NCI-H1694 (cell line): ENCODE measurements at regions not wholly inside any gene's neighbourhood (a gene's known extent, or its start where the extent isn't known, plus 50 kb on each side); places are given as distances from the start of the nearest gene placed in this dataset.

Experiments
- DNase-seq: peaks from one replicate; lab custom pipeline; 2025; lab: John Stamatoyannopoulos, UW

DNA sequence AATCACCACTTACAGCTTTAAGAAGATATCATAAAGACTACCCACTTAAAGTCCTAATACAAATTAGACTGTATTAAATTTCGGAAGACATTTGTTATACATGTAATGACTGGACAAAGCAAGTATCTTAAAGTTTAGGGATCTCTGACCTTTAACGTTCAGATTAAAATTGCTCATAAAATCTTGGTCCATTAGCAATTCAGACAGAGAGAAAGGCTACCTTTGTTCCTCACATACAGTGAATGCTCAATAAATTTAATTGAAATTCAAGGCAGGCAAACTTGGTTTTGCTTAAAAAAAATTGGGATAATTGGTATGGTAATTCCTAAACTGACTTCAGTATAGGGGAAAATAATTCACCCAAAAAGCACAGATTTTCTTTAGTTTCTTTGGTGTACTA lies 285.9 kb upstream of the EMCN start:
- no peak for DNase-seq

GRCh38 chr4:100799761-100800539 lies 282.1 kb upstream of the EMCN start:
- DNase-seq, result no peak

- no peak for DNase-seq
Measured at GRCh38 chr4:100797791-100798190, 280.0 kb upstream of the EMCN start.

DNA sequence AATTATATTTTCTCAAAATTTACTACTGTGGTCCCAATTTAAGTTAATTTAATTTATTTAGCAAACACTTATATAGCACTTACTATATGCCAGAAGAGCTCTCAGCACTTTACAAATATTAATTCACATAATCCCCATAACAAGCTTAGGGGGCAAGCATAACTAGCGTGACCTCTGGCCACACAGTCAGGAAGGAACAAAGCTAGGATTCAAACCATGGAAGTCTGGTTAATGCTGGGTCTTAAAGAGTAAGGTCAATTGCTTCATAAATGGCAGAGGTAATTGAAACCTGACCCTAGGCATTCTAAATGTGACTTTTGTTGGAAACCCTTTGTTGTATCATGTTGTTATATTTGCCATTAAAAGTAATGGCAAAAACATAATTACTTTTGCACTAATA lies 279.5 kb upstream of the EMCN start:
- DNase-seq, result no peak

DNA sequence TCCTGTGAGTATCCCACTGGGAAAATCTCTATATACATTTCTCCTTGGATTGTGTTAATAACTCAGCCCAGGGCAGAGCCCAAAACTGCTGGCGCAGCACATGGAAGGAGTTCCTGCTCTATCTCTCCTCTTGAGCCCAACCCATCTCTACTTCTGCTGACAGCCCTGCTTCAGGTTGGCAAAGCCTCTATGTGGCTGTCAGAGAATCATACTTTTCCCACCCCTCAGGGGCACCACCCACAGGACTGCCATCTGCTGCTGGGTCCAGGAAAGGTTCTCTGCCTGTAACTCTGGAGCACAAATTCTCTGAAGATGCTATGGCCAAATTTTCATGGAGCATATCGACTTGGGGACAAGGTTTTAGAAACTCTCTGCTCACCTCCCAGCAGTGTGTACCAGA lies 278.5 kb upstream of the EMCN start:
- DNase-seq, result peak; percentile 42

DNA sequence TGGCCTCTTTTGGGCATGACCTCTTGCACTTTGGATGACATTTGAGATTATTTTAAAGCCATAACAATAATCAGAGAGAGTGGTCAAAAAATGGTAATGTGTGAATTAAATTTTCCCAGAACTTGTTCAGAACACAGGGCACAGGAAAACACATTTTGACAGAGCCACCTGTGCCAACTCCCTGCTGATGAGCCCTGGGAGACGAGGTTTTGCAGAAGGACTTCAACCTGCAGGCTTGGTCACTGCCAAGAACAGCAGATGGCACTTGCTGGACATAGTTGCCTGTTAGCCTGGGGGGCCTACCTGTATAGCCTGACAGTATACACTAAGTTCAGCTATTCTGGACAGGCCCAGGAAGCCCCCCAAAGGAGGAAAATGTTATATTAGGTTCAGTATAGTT lies 277.8 kb upstream of the EMCN start:
- no peak for DNase-seq

GRCh38 chr4:100790836-100791615 lies 273.2 kb upstream of the EMCN start:
- DNase-seq, result no peak

DNA sequence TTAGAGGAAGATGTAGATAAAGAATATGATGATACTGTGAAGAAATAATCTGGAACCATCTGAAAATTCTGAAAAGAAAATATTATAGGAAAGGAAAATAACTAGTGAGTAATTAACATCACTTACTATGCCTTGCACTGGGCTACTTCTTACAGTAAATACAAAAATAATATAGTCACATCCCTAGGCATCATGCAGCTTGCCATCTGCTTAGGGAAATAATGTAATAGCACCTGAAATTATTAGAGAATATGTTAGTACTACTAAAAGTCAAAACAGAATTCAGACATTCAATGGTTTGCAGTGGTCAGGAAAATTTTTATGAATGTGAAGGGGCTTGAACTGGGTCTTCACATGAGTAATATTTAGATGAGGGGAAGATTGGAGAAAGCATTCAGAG lies 272.2 kb upstream of the EMCN start:
- DNase-seq, result no peak

GRCh38 chr4:100786481-100786880 lies 268.7 kb upstream of the EMCN start:
- no peak for DNase-seq

DNA sequence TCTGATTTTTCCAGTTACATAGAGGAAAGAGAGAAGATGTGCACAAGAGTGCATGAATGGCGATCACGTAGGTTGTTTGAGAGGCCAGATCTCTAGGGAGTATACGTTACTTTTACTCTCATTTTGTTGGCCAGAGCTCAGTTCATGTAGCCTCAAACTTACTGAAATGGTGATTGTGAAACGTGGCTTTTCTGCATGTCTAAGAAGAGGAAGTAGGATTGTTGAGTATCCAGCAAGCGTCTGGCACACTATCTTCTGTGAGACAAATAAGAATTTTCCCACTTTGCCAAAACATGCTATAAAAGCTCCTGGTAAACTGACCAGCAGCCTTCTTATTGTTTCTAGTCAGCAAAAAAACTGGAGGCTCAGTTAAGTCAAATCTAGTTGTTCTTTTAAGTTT lies 264.5 kb upstream of the EMCN start:
- no peak for DNase-seq

DNA sequence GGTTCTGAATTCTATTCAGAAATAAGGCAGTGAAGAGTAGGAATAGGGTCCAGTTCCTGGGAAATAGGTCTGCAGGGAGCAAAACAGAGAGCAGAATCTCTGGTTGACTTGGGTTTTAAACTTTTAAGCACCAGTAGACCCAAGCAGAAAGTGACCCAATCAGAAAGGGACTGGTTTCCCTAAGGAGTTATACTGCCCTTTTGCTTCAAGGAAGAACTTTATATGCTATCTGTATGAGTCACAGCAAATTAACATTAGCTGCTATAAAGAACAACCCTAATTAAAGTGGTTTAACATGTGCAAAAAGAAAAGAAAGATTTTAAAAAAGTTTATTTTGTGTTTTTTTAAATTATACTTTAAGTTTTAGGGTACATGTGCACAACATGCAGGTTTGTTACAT lies 263.6 kb upstream of the EMCN start:
- DNase-seq, result no peak

DNA sequence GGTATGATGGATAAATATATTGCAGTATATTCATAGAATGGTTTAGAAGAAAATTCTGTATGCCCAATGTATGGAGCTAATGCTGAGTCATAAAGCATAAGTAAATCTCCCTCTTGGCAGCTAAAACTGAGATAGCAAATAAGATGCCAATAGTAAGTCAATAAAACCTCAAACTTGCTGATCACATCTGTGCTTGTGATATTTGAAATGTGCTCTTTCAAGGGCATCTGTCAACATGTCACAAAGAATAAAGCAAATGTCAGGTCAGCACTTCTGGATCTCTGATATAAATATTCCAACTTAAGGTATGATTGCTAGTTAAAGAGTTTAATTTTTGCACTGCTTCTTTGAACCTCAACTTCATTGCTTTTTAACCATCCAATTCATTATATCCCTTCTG lies 262.3 kb upstream of the EMCN start:
- DNase-seq, result no peak

DNA sequence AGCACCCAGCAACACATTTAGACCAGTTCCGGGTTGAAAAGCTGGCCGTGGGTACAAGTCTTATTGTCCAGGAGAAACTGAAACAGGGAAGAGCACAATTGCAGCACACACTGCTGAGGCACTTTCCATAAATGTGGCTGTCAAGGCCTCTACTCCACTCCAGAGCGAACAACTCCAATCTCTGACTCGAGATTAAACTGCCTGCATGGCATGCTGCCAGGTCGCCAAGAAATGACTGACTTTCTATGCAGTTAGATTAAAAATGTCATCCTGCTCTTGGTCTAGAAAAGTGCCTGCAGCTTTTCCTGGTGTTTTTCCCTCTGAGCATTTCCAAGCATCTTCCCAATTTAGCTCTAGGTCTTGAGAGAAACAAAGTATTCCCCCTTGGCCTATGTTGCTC lies 260.6 kb upstream of the EMCN start:
- no peak for DNase-seq

DNA sequence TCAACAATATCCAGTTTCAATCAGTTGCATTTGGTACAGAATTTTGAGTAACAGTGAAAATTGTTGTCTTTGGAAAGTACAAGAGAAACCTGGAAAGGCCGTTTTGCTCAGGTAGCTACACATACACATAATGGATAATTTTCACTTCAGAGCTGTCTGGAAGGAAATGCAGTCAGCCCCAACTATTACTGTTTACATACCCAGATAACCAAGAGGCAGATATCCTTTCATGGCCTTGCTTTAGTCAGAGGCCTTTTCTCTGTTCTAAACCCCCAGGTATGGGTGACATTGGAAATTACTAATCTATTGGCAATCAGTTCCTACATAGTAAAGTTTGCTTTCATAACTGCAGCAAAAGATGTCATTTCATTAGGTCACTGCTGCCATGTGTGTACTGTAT lies 244.9 kb upstream of the EMCN start:
- DNase-seq, result no peak

- no peak for DNase-seq
Measured at GRCh38 chr4:100754751-100755150, 236.9 kb upstream of the EMCN start.

- no peak for DNase-seq
Measured at GRCh38 chr4:100746141-100746739, 228.4 kb upstream of the EMCN start.

GRCh38 chr4:100742045-100742444 lies 224.2 kb upstream of the EMCN start:
- no peak for DNase-seq

DNA sequence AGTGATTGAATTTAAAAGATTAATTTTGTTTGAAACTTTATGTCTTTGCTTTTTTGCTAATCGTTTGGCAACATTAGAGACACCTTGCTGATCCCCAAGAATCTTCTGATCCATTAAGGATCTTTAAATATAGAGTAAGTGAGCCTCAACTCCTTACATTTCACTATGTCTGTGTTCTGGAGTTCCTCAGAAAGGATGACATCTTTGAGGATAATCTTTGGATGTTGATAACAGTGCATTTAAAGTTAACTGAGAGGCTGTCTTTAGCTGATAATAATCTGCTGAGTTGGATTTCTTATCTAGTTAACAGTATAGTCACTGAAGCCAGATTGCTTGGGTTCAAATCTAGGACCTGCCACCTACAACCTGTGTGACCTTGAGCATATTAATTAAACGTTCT lies 221.6 kb upstream of the EMCN start:
- DNase-seq, result no peak

GRCh38 chr4:100738196-100739165 lies 220.7 kb upstream of the EMCN start:
- DNase-seq, result no peak

DNA sequence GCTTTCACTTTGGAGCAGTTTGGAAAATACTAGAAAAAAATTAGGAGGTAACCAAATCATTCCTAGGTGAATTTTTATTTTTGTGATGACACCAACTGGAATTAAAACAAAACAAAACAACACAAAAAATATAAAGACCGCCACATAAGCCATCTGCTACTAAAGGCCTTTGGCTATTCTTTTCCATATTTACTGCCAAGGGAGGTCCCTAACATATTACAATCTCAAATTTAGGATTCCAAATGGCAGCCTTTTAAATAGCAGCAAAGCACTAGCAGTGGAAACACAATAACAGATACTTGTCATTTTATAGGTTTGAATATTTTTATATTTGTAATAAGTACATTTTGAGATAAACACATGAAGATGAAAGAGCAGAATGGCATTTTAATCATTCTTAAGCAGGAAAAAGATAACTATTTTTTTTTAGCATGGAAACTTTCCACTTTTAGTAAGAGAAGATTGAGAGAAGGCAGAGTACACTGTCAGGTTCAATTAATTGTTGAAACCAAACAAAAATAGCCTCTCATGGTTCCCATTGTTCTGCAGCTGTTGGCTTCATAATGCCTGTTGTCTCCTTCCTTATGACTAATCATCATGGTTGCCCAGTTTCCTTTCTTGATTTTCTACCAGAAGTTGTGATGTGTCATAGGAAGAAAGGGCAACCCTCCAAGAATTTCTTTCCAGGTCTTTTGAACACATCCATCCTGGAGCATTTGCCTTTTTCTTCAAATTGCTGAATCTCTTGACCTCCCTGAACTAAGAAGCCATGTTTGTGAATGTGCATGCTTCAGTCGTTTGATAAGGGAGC lies 219.0 kb upstream of the EMCN start:
- no peak for DNase-seq

GRCh38 chr4:100728861-100729260 lies 211.0 kb upstream of the EMCN start:
- DNase-seq, result no peak
